H1 (cell line): ENCODE measurements at regions not wholly inside any gene's neighbourhood (a gene's known extent, or its start where the extent isn't known, plus 50 kb on each side); places are given as distances from the start of the nearest gene placed in this dataset.

Experiments
- CTCF ChIA-PET: fragments of 300-600 bp; sonication (Branson Sonifier 250); formaldehyde crosslinking; loops from one replicate; lab custom pipeline; 2021; ENCODE audit not compliant: partially characterized antibody; lab: Charles Lee
- POLR2A ChIA-PET: fragments of 300-600 bp; sonication (Branson Sonifier 250); formaldehyde crosslinking; loops from one replicate; lab custom pipeline; 2021; ENCODE audit warnings: inconsistent platforms; ENCODE audit not compliant: partially characterized antibody; lab: Charles Lee
- DNase-seq, 2 experiments: peaks; one replicate each; pipeline versions ENCODE4 v3.0.0 to v3.0.0-alpha.2; 2010 to 2022; ENCODE audit warnings: low spot score in 2 of 2, low read depth in 1 of 2, mixed read lengths in 1 of 2
- FAIRE-seq: peaks from 2 replicates; lab custom pipeline; 2011; peaks lifted over from hg19 to GRCh38; lab: Jason Lieb, UNC
- H2AFZ ChIP-seq: 2 replicates; pipeline ENCODE4 v1.8.1; 2012; ENCODE audit warnings: low read length, inconsistent platforms
- H2AK5ac ChIP-seq: 2 replicates; pipeline ENCODE4 v1.6.1; 2013; ENCODE audit warnings: low read depth, low read length
- H2BK120ac ChIP-seq: replicated peaks from 2 replicates; pipeline ENCODE3; 2013; ENCODE audit warnings: low read depth, low read length, inconsistent platforms
- H2BK12ac ChIP-seq: 2 replicates; pipeline ENCODE4 v1.6.1; 2013; ENCODE audit warnings: low read depth, low read length
- H2BK15ac ChIP-seq: 2 replicates; pipeline ENCODE4 v1.6.1; 2013; ENCODE audit warnings: low read length
- H2BK20ac ChIP-seq: 2 replicates; pipeline ENCODE4 v1.6.1; 2013; ENCODE audit warnings: low read length
- H2BK5ac ChIP-seq: 2 replicates; pipeline ENCODE4 v1.6.1; 2013; ENCODE audit warnings: low read depth, low read length
- H3K14ac ChIP-seq: 2 replicates; pipeline ENCODE4 v1.6.1; 2013; ENCODE audit warnings: inconsistent platforms; ENCODE audit not compliant: insufficient read length
- H3K18ac ChIP-seq: 2 replicates; pipeline ENCODE4 v1.6.1; 2013; ENCODE audit warnings: low read length; ENCODE audit errors: extremely low read depth
- H3K23ac ChIP-seq: 2 replicates; pipeline ENCODE4 v1.6.1; 2013; ENCODE audit warnings: inconsistent platforms; ENCODE audit not compliant: insufficient read length
- H3K23me2 ChIP-seq: 2 replicates; pipeline ENCODE4 v1.6.1; 2013; ENCODE audit warnings: low read depth, low read length
- H3K27ac ChIP-seq: 2 replicates; pipeline ENCODE4 v1.6.1; 2011; ENCODE audit warnings: low read depth, low read length, inconsistent platforms
- H3K27me3 ChIP-seq, 4 experiments: replicated peaks in 1 of 4; 1 replicate in 1 of 4; 2 replicates in 3 of 4; pipeline versions ENCODE4 v1.6.1 to v1.8.1; 2011 to 2013; ENCODE audit warnings: low read length in 3 of 4, mild to moderate bottlenecking in 3 of 4, inconsistent platforms in 2 of 4, mixed read lengths in 2 of 4, moderate library complexity in 1 of 4; ENCODE audit not compliant: control insufficient read depth in 3 of 4, insufficient read depth in 3 of 4; ENCODE audit errors: extremely low read depth in 1 of 4
- H3K36me3 ChIP-seq, 4 experiments: 2 replicates each; pipeline versions ENCODE4 v1.6.1 to v1.8.1; 2011 to 2013; ENCODE audit warnings: mild to moderate bottlenecking in 4 of 4, low read length in 3 of 4, moderate library complexity in 2 of 4, control low read depth in 1 of 4, inconsistent platforms in 1 of 4; ENCODE audit not compliant: insufficient read depth in 4 of 4, control insufficient read depth in 2 of 4
- H3K4ac ChIP-seq: replicated peaks from 2 replicates; pipeline ENCODE3; 2013; ENCODE audit warnings: low read length, low read depth, mixed read lengths, inconsistent platforms; ENCODE audit not compliant: insufficient read length
- H3K4me1 ChIP-seq, 4 experiments: replicated peaks in 1 of 4; 1 replicate in 1 of 4; 2 replicates in 3 of 4; pipeline versions ENCODE4 v1.6.1 to v1.8.1; 2011 to 2013; ENCODE audit warnings: low read length in 3 of 4, inconsistent platforms in 2 of 4, mixed read lengths in 1 of 4; ENCODE audit not compliant: insufficient read depth in 4 of 4, control insufficient read depth in 3 of 4
- H3K4me2 ChIP-seq, 2 experiments: 2 replicates each; pipeline versions ENCODE4 v1.6.1 to v1.8.1; 2011 to 2013; ENCODE audit warnings: low read depth in 2 of 2, low read length in 2 of 2, control low read depth in 1 of 2, inconsistent platforms in 1 of 2, mild to moderate bottlenecking in 1 of 2; ENCODE audit not compliant: insufficient read depth in 1 of 2
- H3K4me3 ChIP-seq, 4 experiments: fragments of 200-600, 300-600 bp in 1 of 4; sonication (generic), shearing (Covaris generic), sonication (Bioruptor Twin) in 1 of 4; 2 replicates each; pipeline versions ENCODE4 v1.5.1 to v1.8.1; 2011 to 2016; ENCODE audit warnings: low read length in 4 of 4, low read depth in 3 of 4, control low read depth in 2 of 4, inconsistent platforms in 2 of 4, mild to moderate bottlenecking in 2 of 4, mixed read lengths in 1 of 4, moderate library complexity in 1 of 4; ENCODE audit not compliant: insufficient read depth in 2 of 4; ENCODE audit errors: extremely low read depth in 1 of 4
- H3K56ac ChIP-seq: replicated peaks from 2 replicates; pipeline ENCODE3; 2013; ENCODE audit warnings: low read depth, mild to moderate bottlenecking, mixed read lengths, low read length, inconsistent platforms; ENCODE audit not compliant: insufficient read length
- H3K79me1 ChIP-seq: 2 replicates; pipeline ENCODE4 v1.6.1; 2013; ENCODE audit warnings: low read depth, low read length, control low read depth
- H3K79me2 ChIP-seq, 2 experiments: 2 replicates each; pipeline versions ENCODE4 v1.6.1 to v1.8.1; 2012 to 2013; ENCODE audit warnings: low read length in 2 of 2, mild to moderate bottlenecking in 2 of 2, inconsistent platforms in 1 of 2; ENCODE audit not compliant: insufficient read depth in 2 of 2, control insufficient read depth in 1 of 2
- H3K9ac ChIP-seq, 4 experiments: replicated peaks in 1 of 4; 1 replicate in 1 of 4; 2 replicates in 3 of 4; pipeline versions ENCODE4 v1.6.1 to v1.8.1; 2011 to 2013; ENCODE audit warnings: low read depth in 3 of 4, low read length in 3 of 4, control low read depth in 2 of 4, mild to moderate bottlenecking in 2 of 4, moderate library complexity in 2 of 4, inconsistent platforms in 1 of 4; ENCODE audit errors: extremely low read depth in 1 of 4
- H3K9me3 ChIP-seq, 2 experiments: 2 replicates each; pipeline versions ENCODE4 v1.6.1 to v1.8.1; 2012 to 2013; ENCODE audit warnings: mild to moderate bottlenecking in 2 of 2, moderate library complexity in 2 of 2, control low read depth in 1 of 2, inconsistent platforms in 1 of 2, low read depth in 1 of 2, low read length in 1 of 2, mixed read lengths in 1 of 2; ENCODE audit not compliant: insufficient read depth in 2 of 2
- H4K20me1 ChIP-seq, 2 experiments: replicated peaks in 1 of 2; 2 replicates each; pipeline versions ENCODE3 to v1.8.1; 2011 to 2013; ENCODE audit warnings: inconsistent platforms in 2 of 2, low read length in 2 of 2, mild to moderate bottlenecking in 1 of 2; ENCODE audit not compliant: insufficient read depth in 2 of 2, control insufficient read depth in 1 of 2
- H4K5ac ChIP-seq: 2 replicates; pipeline ENCODE4 v1.6.1; 2013; ENCODE audit warnings: low read length, low read depth, mixed read lengths, inconsistent platforms; ENCODE audit not compliant: insufficient read length
- H4K8ac ChIP-seq: 2 replicates; pipeline ENCODE4 v1.8.0; 2013; ENCODE audit warnings: mild to moderate bottlenecking, moderate library complexity, low read length, inconsistent platforms; ENCODE audit not compliant: insufficient read depth; ENCODE audit errors: extremely low read depth
- H4K91ac ChIP-seq: replicated peaks from 2 replicates; pipeline ENCODE3; 2013; ENCODE audit warnings: low read length, mixed read lengths, inconsistent platforms; ENCODE audit not compliant: insufficient read length
- CHD2 ChIP-seq: IDR thresholded peaks from 2 replicates; pipeline ENCODE4 v1.6.1; 2012; ENCODE audit warnings: low read length, improper control_type of control experiment
- EP300 ChIP-seq, 2 experiments: IDR thresholded peaks; 1 replicate in 1 of 2; 2 replicates in 1 of 2; pipeline ENCODE4 v1.6.1; 2011 to 2012; ENCODE audit warnings: low read depth in 2 of 2, low read length in 2 of 2, mild to moderate bottlenecking in 2 of 2, borderline replicate concordance in 1 of 2, inconsistent platforms in 1 of 2, moderate library complexity in 1 of 2
- FOSL1 ChIP-seq: IDR thresholded peaks from 2 replicates; pipeline ENCODE4 v1.6.1; 2011; ENCODE audit warnings: mild to moderate bottlenecking, low read depth, low read length, moderate library complexity; ENCODE audit not compliant: insufficient read depth
- HDAC2 ChIP-seq, 2 experiments: fragments of 300-600 bp in 1 of 2; sonication (generic) in 1 of 2; IDR thresholded peaks; 2 replicates each; pipeline ENCODE4 v1.6.1; 2011 to 2012; ENCODE audit warnings: low read depth in 2 of 2, low read length in 2 of 2, mild to moderate bottlenecking in 2 of 2, moderate library complexity in 2 of 2, borderline replicate concordance in 1 of 2, inconsistent platforms in 1 of 2
- HDAC6 ChIP-seq: IDR thresholded peaks from one replicate; pipeline ENCODE4 v1.7.1; 2012; ENCODE audit warnings: low read depth, mild to moderate bottlenecking, inconsistent platforms, low read length, moderate library complexity
- KDM1A ChIP-seq: fragments of 200-600, 300-600 bp; sonication (generic); IDR thresholded peaks from 2 replicates; pipeline ENCODE4 v1.7.1; 2016; ENCODE audit warnings: mild to moderate bottlenecking, low read length, borderline replicate concordance
- PHF8 ChIP-seq: fragments of 200-600 bp; sonication (generic); conservative IDR thresholded peaks from 2 replicates; pipeline ENCODE4 v1.7.1; 2012; ENCODE audit warnings: low read depth, mild to moderate bottlenecking, inconsistent platforms, low read length, moderate library complexity
- RFX5 ChIP-seq: IDR thresholded peaks from 2 replicates; pipeline ENCODE4 v1.6.1; 2011; ENCODE audit warnings: low read depth, low read length, improper control_type of control experiment, borderline replicate concordance
- SRF ChIP-seq: IDR thresholded peaks from 2 replicates; pipeline ENCODE4 v1.6.1; 2011; ENCODE audit warnings: mild to moderate bottlenecking, low read depth, low read length, moderate library complexity
- SUZ12 ChIP-seq: fragments of 200-600 bp; sonication (generic); IDR thresholded peaks from 2 replicates; pipeline ENCODE4 v1.6.1; 2012; ENCODE audit warnings: mild to moderate bottlenecking, inconsistent platforms, low read length, moderate library complexity, mixed read lengths
- TBP ChIP-seq: IDR thresholded peaks from 2 replicates; pipeline ENCODE4 v1.6.1; 2011; ENCODE audit warnings: low read depth, low read length, improper control_type of control experiment
- TCF12 ChIP-seq: IDR thresholded peaks from 2 replicates; pipeline ENCODE4 v1.6.1; 2011; ENCODE audit warnings: low read depth, mild to moderate bottlenecking, low read length
- TEAD4 ChIP-seq: IDR thresholded peaks from 2 replicates; pipeline ENCODE4 v1.6.1; 2012; ENCODE audit warnings: low read depth, low read length, inconsistent platforms, mixed read lengths
- WGBS, 2 experiments: shearing (Covaris generic) in 1 of 2; methylation state at CpG; one replicate each; pipeline versions ENCODE4 v1.1.6 to v1.1.7; 2013 to 2015; ENCODE audit warnings: low lambda C conversion rate in 2 of 2, mixed read lengths in 2 of 2, inconsistent platforms in 1 of 2, low coverage in 1 of 2, missing lambda C conversion rate in 1 of 2; ENCODE audit not compliant: insufficient replicate concordance in 2 of 2, insufficient coverage in 1 of 2, insufficient read length in 1 of 2; ENCODE audit errors: extremely low coverage in 1 of 2, missing lambda C conversion rate in 1 of 2; 5-methylcytosine and 5-hydroxymethylcytosine counted together

- no peak for TF ChIP-seq HDAC2 (IDR thresholded peaks at IDR 0.05; ENCODE audit: borderline replicate concordance in 1 of 2, low read depth in 2 of 2, low read length in 2 of 2)
- no peak for TF ChIP-seq RFX5
- no peak for TF ChIP-seq FOSL1
- TF ChIP-seq TBP = no peak
- no peak for TF ChIP-seq PHF8
- no peak for TF ChIP-seq TEAD4
- TF ChIP-seq EP300 (IDR thresholded peaks at IDR 0.05; ENCODE audit: borderline replicate concordance in 1 of 2, low read depth in 2 of 2, low read length in 2 of 2) = no peak
- no peak for TF ChIP-seq KDM1A
- TF ChIP-seq HDAC6 = no peak
- no peak for TF ChIP-seq TCF12
- no peak for TF ChIP-seq SRF
- TF ChIP-seq SUZ12 = no peak
- no peak for TF ChIP-seq CHD2
- Histone ChIP-seq H4K20me1 (no peaks in the 10 kb centered on the region), H3K4ac (no peak overlapping the region), H4K5ac (no peak overlapping the region), H3K9ac (no peak overlapping the region), H2AK5ac (no peak overlapping the region), H2BK12ac (no peak overlapping the region), H3K4me3 (no peak overlapping the region), H2BK20ac (no peak overlapping the region), H4K91ac (no peak overlapping the region), H3K9me3 (peaks cover 19 to 58% of the 10 kb centered on the region in 2 experiments), H3K27ac (no peak overlapping the region), H2BK15ac (no peak overlapping the region), H3K14ac (no peak overlapping the region), H3K18ac (no peak overlapping the region), H2BK5ac (no peak overlapping the region), H2BK120ac (no peak overlapping the region), H3K23ac (no peak overlapping the region), H3K79me1 (no peaks in the 10 kb centered on the region), H3K4me2 (no peak overlapping the region), H3K79me2 (no peaks in the 10 kb centered on the region), H4K8ac (no peak overlapping the region), H3K36me3 (no peaks in the 10 kb centered on the region), H3K56ac (no peak overlapping the region), H3K27me3 (no peaks in the 10 kb centered on the region), H3K23me2 (no peaks in the 10 kb centered on the region), H3K4me1 (no peaks in the 10 kb centered on the region), H2AFZ (no peak overlapping the region)
- DNase-seq = no peak
- CTCF ChIA-PET = no interaction called here
- POLR2A ChIA-PET = no interaction called here
- no peak for FAIRE-seq
- 70% methylated on average over 4 of the region's 4 CpGs; no CpG with 5 or more reads in 1 of the 2 experiments for WGBS, 2 experiments
Measured at GRCh38 chr22:16651217-16651616, 58.6 kb upstream of the CCT8L2 start.
